HG02763 (cell line): ENCODE measurements at regions not wholly inside any gene's neighbourhood (a gene's known extent, or its start where the extent isn't known, plus 50 kb on each side); places are given as distances from the start of the nearest gene placed in this dataset.
"Not testable (repeated sequence)": the region's sequence is repeated elsewhere in the genome, so short reads cannot be mapped to it uniquely, and the experiment has no call there.

Source experiments
- ATAC-seq: cut with Tn5 transposase; IDR thresholded peaks from one replicate; pipeline ENCODE4 v1.9.1; 2021; ENCODE audit warnings: mild to moderate bottlenecking, moderate library complexity; ENCODE audit not compliant: unreplicated experiment

DNA sequence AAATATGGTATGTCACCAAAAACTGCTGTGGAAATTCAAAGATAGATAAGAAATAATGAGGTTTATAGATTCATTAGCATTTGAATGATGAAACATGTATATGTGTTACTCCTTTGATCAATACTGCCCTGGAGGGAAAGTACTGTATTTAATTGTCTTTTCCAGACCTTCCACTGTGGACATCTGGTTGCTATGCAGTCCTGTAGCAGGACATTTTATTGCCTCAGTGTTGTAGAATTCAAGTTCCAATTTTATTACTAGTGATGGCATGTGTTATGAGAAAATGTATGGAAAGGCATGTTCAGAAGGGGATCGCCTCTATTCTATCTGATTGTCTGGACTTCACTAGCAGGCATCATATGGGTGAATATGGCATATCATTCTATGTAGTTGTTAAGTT, 391.0 kb downstream of the TFAP2B start:
- no peak for ATAC-seq

DNA sequence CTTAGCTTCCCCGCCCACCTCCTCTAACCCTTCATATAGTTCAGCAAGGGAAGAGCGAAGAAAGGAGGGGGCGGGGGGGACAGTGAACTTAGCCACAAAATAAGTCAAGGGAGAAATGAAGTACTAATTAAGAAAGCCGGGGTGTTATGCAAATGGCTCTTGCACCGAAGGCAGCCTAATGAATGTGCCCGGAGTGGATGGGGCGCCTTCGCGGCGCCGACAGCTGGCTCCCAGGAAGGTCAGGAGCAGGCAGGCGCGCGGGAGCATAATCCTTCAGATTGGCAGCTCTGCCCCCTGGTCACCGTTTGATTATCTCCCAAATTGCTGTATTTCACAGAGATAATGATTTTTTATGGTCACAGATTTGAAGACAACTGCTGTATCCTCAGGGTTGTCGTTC, 395.1 kb downstream of the TFAP2B start:
- no peak for ATAC-seq

DNA sequence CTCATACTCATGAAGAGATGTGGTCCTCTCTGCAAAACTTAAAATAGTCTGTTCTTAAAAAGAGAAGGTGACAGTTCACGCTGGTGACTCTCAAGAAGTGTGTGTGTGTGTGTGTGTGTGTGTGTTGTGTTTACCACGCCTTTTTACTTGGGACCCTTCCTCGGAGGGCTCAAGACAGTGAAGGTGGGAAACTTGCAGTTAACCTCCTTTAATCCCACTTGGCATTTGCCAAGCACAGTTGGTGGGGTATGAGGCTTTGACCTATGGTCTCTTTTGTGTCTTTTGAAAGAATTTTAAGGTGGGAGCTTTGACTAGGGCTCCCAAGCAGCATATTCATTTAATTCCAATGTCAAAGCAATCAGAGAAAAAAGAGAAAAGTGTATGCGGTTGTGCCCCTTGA, 395.8 kb downstream of the TFAP2B start:
- ATAC-seq: no peak

DNA sequence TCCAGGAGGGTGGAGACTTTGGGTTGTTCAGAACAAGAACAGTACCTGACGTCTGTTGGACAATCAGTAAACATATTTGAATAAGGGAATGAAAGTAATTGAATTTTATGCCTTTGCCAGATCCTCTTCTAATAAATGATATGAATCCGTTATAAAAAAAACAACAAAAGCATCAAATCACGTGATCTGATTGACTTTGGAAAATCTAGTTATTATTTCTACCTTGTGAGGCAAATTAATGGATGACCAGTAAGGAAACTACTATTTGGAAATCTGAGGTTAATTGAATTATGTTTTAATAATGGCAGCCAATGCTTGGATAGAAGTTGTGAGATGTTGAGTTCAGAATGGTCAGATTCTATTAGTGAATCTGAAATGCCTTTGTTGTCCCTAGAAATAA, 399.5 kb downstream of the TFAP2B start:
- ATAC-seq: no peak

DNA sequence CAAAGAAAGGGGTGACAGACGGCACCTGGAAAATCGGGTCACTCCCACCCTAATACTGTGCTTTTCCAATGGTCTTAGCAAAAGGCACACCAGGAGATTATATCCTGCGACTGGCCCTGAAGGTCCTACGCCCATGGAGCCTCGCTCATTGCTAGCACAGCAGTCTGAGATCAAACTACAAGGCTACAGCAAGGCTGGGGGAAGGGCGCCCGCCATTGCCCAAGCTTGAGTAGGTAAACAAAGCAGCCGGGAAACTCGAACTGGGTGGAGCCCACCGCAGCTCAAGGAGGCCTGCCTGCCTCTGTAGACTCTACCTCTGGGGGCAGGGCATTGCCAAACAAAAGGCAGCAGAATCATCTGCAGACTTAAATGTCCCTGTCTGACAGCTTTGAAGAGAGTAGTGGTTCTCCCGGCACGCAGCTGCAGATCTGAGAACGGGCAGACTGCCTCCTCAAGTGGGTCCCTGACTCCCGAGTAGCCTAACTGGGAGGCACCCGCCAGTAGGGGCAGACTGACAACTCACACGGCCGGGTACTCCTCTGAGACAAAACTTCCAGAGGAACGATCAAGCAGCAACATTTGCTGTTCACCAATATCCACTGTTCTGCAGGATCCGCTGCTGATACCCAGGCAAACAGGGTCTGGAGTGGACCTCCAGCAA, 406.0 kb downstream of the TFAP2B start:
- not testable (repeated sequence) for ATAC-seq

DNA sequence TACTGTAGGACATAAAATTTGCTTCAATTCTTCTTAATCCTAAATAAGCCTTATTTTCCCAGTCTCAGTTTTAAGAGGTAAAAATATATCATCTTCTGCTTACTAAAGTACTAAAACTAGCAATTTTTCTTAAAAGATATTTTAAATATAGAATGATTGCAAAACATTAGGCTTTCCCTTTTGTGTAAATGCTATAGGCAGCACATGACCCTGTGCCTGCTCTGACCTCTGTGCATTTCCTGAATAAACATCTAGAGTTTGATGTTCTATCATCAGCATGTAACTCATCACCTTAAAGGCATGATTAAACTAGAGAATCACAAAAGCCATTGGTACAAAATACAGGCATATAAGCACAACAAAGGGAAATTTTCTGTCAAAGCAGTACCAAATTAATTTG, 422.7 kb downstream of the TFAP2B start:
- no peak for ATAC-seq

DNA sequence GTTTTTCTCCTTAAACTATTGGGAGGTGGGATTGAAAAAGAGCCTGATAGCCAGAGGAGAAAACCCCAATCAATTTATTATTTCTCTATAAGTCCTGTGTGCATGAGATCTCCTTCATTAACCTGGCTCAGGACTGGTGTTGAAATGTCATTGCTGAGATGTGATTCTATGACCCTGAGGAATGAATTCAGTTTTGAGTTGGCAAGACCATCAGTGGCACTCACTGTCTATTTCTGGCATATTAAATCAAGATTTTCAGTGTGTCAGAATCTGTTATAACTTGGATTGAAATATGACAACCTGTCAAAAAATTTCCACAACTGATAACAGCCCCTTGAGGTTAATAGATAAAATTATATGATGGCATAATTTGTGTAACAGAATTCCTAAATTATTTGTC, 431.1 kb downstream of the TFAP2B start:
- ATAC-seq: no peak

DNA sequence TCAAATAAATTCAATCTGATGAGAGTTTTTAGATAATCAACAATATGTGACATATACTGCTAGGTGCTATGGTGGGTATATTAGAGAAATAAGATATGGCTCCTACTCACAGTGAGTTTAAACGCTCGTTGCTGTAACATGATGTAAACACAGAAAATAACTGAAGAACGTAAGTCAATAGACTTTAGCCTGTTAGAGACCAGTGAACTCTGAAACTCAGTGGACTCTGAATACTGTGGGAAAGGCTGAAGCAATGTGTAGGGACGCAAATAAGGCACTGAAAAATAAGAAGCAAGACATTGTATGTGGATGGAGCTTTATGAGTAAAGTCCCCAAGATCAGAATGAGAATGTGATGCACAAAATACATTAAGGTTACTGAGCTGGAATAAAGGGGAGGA, 431.6 kb downstream of the TFAP2B start:
- no peak for ATAC-seq

DNA sequence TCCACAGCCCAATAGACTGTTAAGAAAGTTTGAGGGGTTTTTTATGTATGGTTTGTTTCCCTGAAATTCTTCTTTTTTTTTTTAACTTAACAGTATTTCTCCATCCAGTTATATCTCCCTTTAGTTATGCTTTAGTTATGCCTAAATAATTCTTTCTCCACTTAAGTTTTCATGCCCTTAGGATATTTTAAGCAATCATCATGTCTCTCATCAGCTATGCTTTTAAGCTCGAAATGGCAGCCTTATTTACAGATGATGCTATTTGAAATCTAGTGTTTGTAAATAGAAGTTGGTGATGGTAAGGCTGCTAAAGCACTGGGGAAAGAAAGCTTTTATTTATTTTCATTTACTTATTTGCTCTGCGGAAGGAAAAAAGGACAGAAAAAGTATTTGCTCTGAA, 439.3 kb downstream of the TFAP2B start:
- no peak for ATAC-seq

DNA sequence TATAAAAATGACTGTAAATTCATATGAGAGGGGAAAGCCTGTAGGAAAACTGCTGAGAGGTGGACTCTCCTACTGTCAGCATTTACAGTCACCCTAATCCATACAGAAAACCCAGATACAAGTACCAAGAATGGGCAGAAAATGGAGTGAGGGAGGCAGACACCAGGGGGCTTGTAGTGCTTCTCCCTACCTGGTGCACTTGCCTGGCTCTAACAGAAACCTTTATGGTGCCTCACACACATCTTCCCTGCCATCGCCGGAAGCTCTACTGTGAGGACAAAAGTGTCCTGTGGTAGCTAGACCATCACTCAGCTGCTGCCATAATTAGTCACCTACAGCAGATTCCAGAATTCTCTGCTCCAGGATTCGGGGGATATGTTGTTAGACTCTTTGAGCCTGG, 441.3 kb downstream of the TFAP2B start:
- no peak for ATAC-seq

DNA sequence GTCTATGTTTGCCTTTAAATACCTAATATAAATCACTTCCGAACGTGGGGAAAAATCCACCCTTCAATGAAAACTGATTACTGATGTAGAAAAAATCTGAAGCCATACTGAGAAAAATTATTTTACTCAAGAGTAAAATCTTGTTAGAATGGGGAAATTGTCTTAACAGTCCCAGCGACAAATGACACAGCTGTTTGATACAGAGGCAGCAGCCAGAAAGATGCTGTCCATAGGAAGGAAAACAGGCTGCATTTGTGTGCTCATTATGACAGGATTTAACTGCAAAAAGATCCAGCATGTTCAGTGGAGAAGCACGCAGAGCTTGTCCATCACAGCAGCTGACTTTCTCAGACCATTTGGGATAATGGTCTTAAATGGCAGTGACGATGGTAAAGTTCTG, 443.0 kb downstream of the TFAP2B start:
- no peak for ATAC-seq

DNA sequence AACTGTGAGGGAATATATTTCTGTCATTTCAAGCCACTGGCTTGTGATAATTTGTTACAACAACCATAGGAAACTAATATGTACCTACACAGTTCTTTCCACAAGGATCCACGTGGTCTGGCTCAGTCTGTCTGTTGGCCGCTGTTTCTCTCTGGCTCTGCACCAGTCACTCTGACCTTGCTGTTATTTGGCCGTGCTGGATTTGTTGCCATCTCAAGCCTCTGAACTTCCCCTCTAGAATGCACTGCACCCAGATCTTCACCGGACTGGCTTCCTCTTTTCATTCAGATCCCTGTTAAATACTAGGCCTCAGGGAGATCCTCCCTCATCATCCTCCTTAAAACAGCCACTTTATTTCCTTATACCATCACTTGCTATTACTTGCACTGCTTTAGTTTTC, 446.8 kb downstream of the TFAP2B start:
- no peak for ATAC-seq

DNA sequence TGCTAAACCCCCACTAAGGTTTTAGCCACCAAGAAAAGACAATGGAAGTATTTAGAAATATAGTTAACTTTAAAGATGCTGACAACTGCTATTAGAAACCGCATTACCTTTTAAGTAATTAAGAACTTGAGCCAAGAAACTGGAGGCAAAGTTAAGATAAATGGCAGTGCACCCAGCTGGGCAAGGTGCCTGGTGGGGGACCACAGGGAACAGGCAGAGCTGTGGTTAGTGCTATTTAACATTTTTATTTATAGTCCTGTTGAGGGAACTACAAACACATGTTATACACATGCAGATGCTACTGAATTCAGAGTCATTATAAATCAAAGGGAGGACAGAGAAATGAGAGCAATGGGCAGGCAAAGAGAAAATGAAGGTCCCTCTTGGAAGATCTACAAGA, 447.9 kb downstream of the TFAP2B start:
- ATAC-seq: no peak

DNA sequence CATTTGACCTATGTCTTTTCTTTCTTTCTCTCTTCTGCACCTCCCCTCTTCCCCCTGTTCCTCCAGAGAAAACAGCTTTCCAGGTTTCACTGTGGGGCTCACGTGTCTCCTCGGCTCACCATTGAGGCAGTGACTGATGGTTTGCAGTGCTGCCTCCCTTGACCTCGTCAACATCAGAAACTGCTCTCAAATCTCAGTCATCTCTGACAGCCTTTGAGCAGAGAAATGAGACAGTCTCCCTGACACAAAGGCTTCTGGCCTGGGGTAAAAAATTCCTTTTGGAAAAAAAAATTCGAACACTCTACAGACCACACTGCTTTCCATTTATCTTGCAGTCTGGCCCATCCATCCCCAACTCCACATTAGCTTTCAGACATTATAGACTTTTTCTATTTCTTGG, 450.0 kb downstream of the TFAP2B start:
- no peak for ATAC-seq

DNA sequence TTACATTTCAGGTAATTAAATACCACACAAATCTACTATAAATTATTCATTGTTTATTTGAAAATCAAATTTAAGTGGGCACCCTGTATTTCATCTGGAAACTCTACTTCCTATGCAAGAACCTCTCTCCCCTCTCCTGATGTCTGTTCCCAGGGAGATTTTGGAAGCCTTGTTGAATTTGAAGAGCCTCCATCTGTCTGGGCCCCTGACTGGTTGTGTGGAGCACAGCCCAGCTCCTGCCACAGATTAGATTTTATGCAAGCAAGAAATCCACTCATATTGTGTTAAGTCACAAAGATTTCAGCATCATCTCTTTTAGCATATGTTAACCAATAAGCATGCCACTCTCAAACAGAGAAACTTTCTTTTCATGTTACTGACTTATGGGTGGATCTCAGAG, 451.2 kb downstream of the TFAP2B start:
- ATAC-seq: no peak

DNA sequence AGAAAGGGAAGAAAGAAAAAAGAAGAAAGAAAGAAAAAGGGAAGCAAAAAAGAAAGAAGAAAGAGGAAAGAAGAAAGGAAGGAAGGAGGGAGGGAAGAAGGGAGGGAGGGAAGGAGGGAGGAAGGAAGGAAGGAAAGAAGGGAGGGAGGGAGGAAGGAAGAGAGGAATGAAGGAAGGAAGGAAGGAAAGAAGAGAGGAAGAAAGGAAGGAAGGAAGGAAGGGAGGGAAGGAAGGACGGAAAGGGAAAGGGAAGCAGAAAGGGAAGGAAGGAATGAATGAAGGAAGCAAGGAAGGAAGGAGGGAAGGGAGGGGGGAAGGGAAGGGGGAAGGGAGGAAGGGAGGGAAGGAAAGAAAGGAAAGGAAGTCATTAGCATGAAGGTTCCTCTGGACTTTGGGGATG, 452.9 kb downstream of the TFAP2B start:
- ATAC-seq: no peak

DNA sequence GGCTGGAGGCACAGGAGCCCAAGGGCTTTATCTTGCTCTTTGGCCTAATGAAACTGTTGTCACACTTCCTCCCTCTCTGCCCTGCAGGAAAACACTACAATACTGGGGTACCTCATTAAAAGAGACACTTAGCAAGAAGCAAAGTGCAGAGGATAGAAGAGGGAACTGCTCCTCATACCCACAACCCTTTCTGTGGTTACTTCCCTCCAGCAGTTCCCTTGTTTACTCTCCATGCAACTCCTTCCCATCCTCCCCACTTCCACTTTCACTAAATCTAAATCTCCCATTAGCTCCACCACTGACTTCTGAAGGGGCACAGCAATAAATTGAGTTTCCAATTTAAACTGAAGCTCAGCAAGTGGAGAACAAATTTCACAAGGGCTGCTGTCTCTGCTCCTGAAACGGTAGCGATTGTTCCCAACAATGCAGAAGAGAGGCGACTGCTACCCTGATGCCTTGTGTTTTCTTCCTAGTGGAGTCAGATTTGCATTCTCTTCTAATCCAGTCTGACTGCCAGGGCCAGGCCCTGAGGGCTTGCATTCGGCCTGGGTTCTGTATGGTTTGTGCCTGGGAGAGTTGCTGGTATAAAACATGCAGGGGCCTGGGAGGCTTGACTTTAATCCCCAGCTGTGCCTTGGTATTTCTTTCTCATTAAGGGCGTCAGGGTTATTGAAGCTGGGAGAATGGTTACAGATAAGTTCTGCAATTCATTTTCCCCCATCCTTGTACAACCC, 454.7 kb downstream of the TFAP2B start:
- ATAC-seq: no peak

DNA sequence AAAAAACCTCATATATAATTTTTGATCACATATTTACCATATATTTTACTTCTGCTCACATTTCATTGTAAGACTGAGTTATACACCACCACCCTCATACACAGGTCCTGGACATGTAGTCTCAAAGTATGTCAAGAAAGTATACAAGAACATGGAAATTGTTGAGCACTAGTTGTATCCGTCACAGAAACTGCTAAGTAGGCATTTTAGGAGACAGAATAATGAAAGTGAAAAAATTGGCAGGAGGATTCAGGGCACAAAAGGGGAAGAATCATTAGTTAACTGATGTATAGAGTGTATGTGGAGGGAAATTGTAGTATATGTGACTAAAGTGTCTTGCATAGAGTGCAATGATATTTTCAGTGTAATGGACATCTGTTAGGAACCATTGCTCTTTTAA, 458.8 kb downstream of the TFAP2B start:
- no peak for ATAC-seq

DNA sequence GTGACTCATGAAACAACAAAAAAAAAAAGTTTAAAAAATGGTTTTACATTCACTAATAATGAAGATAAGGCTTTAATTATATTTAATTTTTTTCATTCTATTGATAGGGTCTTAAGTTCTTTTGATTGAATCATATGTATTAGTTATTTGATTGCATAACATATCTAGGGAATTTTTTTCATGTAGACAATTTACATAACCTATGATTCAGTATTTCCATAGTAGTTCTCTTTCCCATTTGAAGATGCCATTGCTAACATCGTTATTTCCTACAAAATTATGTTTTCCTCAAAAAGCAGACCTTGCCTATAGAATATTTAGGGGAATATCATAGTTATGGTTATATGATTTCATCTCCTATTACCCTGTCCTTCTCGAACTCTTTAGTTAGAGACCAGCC, 463.4 kb downstream of the TFAP2B start:
- ATAC-seq: no peak

DNA sequence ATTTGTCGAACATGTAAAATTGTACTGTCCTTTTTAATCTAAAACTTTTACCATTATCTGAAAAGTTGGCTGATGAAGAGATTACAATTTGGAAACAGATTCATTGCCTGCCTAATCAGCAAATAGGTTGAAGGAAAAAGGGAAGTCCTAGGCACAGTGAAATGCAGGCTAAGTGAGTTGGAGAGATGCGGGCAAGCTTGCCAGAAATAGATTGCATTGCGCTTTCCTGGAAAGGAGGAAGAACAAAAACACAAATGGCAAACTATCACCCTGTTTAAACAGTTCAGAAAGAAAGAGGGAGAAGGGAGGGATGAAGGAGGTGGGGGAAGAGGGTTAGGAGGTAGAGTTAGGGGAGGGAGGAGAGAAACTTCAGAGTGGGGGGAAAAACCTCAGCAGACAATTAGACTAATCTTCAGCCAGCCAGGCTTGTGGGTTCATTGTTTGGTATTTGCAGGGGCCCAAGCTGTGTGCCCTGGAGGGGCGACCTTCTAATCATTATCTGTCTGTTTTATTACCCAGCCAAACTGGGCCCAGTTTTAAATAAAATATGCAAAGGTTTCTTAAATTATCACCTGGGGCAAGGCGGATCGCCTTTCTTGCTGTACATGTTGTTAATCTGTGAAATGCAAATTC, 465.2 kb downstream of the TFAP2B start:
- ATAC-seq: no peak

DNA sequence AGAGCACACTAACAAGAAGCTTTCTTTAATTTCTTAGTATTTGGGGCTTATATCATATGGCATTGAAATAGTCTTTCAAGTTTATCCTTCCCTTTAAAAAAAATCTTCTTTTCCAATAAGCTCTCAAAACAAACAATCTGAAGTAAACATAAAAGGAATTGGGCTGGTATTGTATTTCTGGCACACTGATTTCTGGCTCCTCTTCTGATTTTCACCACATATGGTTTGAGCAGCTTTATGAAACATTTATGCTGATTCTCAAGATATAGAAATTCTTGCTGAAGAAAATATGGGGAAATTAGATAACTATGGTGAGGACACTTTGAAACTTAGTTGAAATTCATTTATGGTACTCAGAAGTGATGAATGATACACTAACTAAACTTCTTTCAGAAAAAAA, 467.2 kb downstream of the TFAP2B start:
- no peak for ATAC-seq

DNA sequence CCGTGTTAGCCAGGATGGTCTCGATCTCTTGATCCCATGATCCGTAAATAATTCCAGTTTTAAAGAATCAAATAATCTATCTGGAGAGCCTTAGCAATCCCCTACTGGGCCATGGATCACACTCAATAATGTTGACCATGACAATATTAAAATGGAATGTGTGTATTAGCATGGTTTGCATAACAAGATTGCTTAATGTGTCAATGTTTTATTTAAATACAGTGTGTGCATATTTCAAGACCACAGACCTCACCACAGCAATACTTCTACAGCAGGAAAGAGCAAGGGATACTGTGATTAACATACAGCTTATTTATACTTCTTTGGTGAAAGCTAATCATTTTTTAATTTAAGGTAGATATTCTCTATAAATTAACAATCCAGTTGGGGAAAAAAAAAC, 470.4 kb downstream of the TFAP2B start:
- ATAC-seq: no peak
